Prostate gland (tissue), 2 donors: ENCODE measurements at regions not wholly inside any gene's neighbourhood (a gene's known extent, or its start where the extent isn't known, plus 50 kb on each side); places are given as distances from the start of the nearest gene placed in this dataset.

Experiments used
- CTCF ChIP-seq, 4 experiments: fragments of 200-600 bp in 2 of 4; fragments of 450-650 bp in 2 of 4; sonication (generic) in 2 of 4; IDR thresholded peaks; 1 replicate in 3 of 4; 2 replicates in 1 of 4; pipeline ENCODE4 v1.5.1; 2016 to 2019; ENCODE audit warnings: antibody characterized with exemption in 4 of 4, mild to moderate bottlenecking in 2 of 4, moderate library complexity in 2 of 4
- POLR2A ChIP-seq: fragments of 450-650 bp; IDR thresholded peaks from one replicate; pipeline ENCODE4 v1.6.1; 2016; ENCODE audit warnings: antibody characterized with exemption, mild to moderate bottlenecking
- POLR2AphosphoS5 ChIP-seq: sonication (generic); formaldehyde crosslinking; IDR thresholded peaks from one replicate; pipeline ENCODE4 v1.6.1; 2017; ENCODE audit warnings: antibody characterized with exemption

GRCh38 chr11:112467721-112468120 lies 207.1 kb upstream of the PLET1 start:
- TF ChIP-seq CTCF (IDR thresholded peaks at IDR 0.05), result no peak
- no peak for TF ChIP-seq POLR2A
- TF ChIP-seq POLR2AphosphoS5, result no peak
